H1 (cell line): ENCODE measurements at regions not wholly inside any gene's neighbourhood (a gene's known extent, or its start where the extent isn't known, plus 50 kb on each side); places are given as distances from the start of the nearest gene placed in this dataset.

Experiments used
- EZH2 ChIP-seq: fragments of 200-600 bp; sonication (generic); IDR thresholded peaks from 2 replicates; pipeline ENCODE4 v1.7.1; 2012; ENCODE audit warnings: low read depth, mild to moderate bottlenecking, moderate library complexity, low read length, inconsistent platforms; ENCODE audit not compliant: severe bottlenecking
- KDM1A ChIP-seq: fragments of 200-600, 300-600 bp; sonication (generic); IDR thresholded peaks from 2 replicates; pipeline ENCODE4 v1.7.1; 2016; ENCODE audit warnings: mild to moderate bottlenecking, low read length, borderline replicate concordance
- NRF1 ChIP-seq: IDR thresholded peaks from 2 replicates; pipeline ENCODE4 v1.6.1; 2011; ENCODE audit warnings: mild to moderate bottlenecking, low read depth, low read length, improper control_type of control experiment
- POLR2A ChIP-seq, 2 experiments: IDR thresholded peaks; 1 replicate in 1 of 2; 2 replicates in 1 of 2; pipeline ENCODE4 v1.6.1; 2011; ENCODE audit warnings: low read depth in 2 of 2, low read length in 2 of 2, mild to moderate bottlenecking in 2 of 2; ENCODE audit errors: control extremely low read depth in 1 of 2
- SP1 ChIP-seq: IDR thresholded peaks from 2 replicates; pipeline ENCODE4 v1.6.1; 2011; ENCODE audit warnings: low read depth, low read length
- TCF12 ChIP-seq: IDR thresholded peaks from 2 replicates; pipeline ENCODE4 v1.6.1; 2011; ENCODE audit warnings: low read depth, mild to moderate bottlenecking, low read length
- ZNF274 ChIP-seq: IDR thresholded peaks from 2 replicates; pipeline ENCODE4 v1.7.0; 2012; ENCODE audit warnings: low read length, borderline replicate concordance; ENCODE audit errors: extremely low read depth
- TF ChIP-seq, protein P1 (sequence below): IDR thresholded peaks from 2 replicates; pipeline ENCODE4 v1.6.1; 2011; ENCODE audit warnings: low read length, improper control_type of control experiment
- TF ChIP-seq, protein P2 (sequence below), 3 experiments: IDR thresholded peaks; 1 replicate in 2 of 3; 2 replicates in 1 of 3; pipeline versions ENCODE4 v1.5.1 to v1.6.1; 2011; ENCODE audit warnings: low read length in 3 of 3, mild to moderate bottlenecking in 3 of 3, inconsistent platforms in 2 of 3, low read depth in 1 of 3, moderate library complexity in 1 of 3; ENCODE audit not compliant: insufficient read depth in 1 of 3; ENCODE audit errors: control extremely low read depth in 1 of 3

DNA sequence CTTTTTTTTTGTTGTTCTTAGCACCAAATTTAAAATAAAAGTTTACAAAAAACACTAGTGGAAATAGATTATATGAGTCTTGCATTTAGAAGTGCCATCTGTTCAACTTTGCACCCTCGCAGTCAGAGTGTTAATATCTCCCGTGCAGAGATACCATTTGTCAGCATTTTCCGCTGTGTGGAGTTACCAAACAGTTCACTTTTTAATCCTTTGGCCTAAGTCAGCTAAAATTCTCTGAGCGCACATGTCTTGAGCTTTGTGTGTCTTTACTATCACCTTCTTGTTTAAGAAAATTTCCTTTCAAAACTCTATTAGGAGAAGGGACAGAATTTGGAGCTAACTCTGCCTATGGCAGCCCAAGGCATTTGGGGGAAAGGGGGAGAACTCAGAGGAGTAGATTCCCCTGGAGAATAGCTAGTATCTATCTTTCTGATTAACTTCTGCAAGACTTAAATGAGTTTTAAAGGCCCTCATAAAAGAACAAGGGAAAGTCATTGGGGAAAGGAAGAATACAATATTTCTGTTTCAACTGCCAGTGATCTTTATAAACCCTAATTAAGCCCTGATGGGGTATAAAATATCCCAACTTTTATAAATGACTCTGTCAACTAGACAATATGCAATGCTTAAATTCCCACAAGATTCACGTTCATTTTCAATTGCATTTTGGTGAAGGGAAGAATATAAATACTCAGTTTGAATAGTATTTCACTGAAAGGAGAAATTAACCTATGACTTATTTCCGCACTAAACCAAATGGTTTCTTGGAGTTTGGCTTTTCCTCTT lies 114.9 kb upstream of the RAB11FIP2 start:
- TF ChIP-seq, protein P1, sequence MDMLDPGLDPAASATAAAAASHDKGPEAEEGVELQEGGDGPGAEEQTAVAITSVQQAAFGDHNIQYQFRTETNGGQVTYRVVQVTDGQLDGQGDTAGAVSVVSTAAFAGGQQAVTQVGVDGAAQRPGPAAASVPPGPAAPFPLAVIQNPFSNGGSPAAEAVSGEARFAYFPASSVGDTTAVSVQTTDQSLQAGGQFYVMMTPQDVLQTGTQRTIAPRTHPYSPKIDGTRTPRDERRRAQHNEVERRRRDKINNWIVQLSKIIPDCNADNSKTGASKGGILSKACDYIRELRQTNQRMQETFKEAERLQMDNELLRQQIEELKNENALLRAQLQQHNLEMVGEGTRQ, result no peak
- TF ChIP-seq EZH2, result no peak
- no peak for TF ChIP-seq NRF1
- no peak for TF ChIP-seq KDM1A
- no peak for TF ChIP-seq SP1
- TF ChIP-seq ZNF274, result no peak
- TF ChIP-seq POLR2A (IDR thresholded peaks at IDR 0.05; ENCODE audit: control extremely low read depth in 1 of 2, low read depth in 2 of 2, low read length in 2 of 2), result no peak
- TF ChIP-seq, protein P2, sequence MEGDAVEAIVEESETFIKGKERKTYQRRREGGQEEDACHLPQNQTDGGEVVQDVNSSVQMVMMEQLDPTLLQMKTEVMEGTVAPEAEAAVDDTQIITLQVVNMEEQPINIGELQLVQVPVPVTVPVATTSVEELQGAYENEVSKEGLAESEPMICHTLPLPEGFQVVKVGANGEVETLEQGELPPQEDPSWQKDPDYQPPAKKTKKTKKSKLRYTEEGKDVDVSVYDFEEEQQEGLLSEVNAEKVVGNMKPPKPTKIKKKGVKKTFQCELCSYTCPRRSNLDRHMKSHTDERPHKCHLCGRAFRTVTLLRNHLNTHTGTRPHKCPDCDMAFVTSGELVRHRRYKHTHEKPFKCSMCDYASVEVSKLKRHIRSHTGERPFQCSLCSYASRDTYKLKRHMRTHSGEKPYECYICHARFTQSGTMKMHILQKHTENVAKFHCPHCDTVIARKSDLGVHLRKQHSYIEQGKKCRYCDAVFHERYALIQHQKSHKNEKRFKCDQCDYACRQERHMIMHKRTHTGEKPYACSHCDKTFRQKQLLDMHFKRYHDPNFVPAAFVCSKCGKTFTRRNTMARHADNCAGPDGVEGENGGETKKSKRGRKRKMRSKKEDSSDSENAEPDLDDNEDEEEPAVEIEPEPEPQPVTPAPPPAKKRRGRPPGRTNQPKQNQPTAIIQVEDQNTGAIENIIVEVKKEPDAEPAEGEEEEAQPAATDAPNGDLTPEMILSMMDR (IDR thresholded peaks at IDR 0.05; ENCODE audit: control extremely low read depth in 1 of 3, insufficient read depth in 1 of 3, low read depth in 1 of 3, low read length in 3 of 3), result no peak
- no peak for TF ChIP-seq TCF12
